SK-N-SH (cell line): ENCODE measurements at regions not wholly inside any gene's neighbourhood (a gene's known extent, or its start where the extent isn't known, plus 50 kb on each side); places are given as distances from the start of the nearest gene placed in this dataset.

ENCODE experiments used
- CTCF ChIA-PET: fragments of 300-600, 350-600 bp; formaldehyde crosslinking; extraction: SDS; loops from one replicate; lab custom pipeline; 2021; lab: Yijun Ruan, JAX
- POLR2A ChIA-PET: fragments of 350-600 bp; sonication (Branson Sonifier 250); formaldehyde crosslinking; extraction: SDS; loops from one replicate; lab custom pipeline; 2020; ENCODE audit warnings: antibody characterized with exemption, inconsistent platforms; lab: Yijun Ruan, JAX
- DNase-seq: peaks from one replicate; pipeline ENCODE4 v3.0.0; 2012
- H2AFZ ChIP-seq: fragments of 200-600 bp; sonication (generic); 2 replicates; pipeline ENCODE4 v1.8.1; 2016; ENCODE audit warnings: antibody characterized with exemption, mild to moderate bottlenecking, low read depth
- H3F3A ChIP-seq: fragments of 200-600 bp; sonication (generic); replicated peaks from 2 replicates; pipeline ENCODE3; 2016; ENCODE audit warnings: antibody characterized with exemption, mild to moderate bottlenecking; ENCODE audit not compliant: insufficient read depth
- H3K27ac ChIP-seq, 2 experiments: fragments of 200-500 bp in 1 of 2; fragments of 200-600 bp in 1 of 2; sonication (Bioruptor generic) in 1 of 2; sonication (generic), shearing (Covaris generic) in 1 of 2; 2 replicates each; pipeline versions ENCODE4 v1.5.1 to v1.6.1; 2014 to 2016; ENCODE audit warnings: low read depth in 2 of 2, inconsistent platforms in 1 of 2, low read length in 1 of 2, mild to moderate bottlenecking in 1 of 2, mixed read lengths in 1 of 2
- H3K27me3 ChIP-seq: fragments of 200-600 bp; sonication (generic), shearing (Covaris generic); 2 replicates; pipeline ENCODE4 v1.6.1; 2016; ENCODE audit warnings: mixed run types; ENCODE audit not compliant: insufficient read depth
- H3K36me3 ChIP-seq, 2 experiments: fragments of 200-500 bp in 1 of 2; fragments of 200-600 bp in 1 of 2; sonication (Bioruptor generic) in 1 of 2; sonication (generic) in 1 of 2; replicated peaks in 1 of 2; 2 replicates each; pipeline versions ENCODE3 to v1.5.1; 2014 to 2016; ENCODE audit warnings: low read length in 1 of 2, mild to moderate bottlenecking in 1 of 2; ENCODE audit not compliant: insufficient read depth in 2 of 2, control insufficient read depth in 1 of 2
- H3K4me1 ChIP-seq, 2 experiments: fragments of 200-500 bp in 1 of 2; fragments of 200-600 bp in 1 of 2; sonication (Bioruptor generic) in 1 of 2; sonication (generic), shearing (Covaris generic) in 1 of 2; 2 replicates each; pipeline versions ENCODE4 v1.5.1 to v1.6.1; 2014 to 2016; ENCODE audit warnings: low read depth in 1 of 2, low read length in 1 of 2, mixed run types in 1 of 2; ENCODE audit not compliant: insufficient read depth in 2 of 2, control insufficient read depth in 1 of 2
- H3K4me2 ChIP-seq: fragments of 200-600 bp; sonication (generic), shearing (Covaris generic); 2 replicates; pipeline ENCODE4 v1.6.1; 2017; ENCODE audit warnings: mixed run types
- H3K4me3 ChIP-seq, 2 experiments: fragments of 200-500 bp in 1 of 2; fragments of 200-600 bp in 1 of 2; sonication (Bioruptor generic) in 1 of 2; sonication (generic), shearing (Covaris generic) in 1 of 2; 2 replicates each; pipeline versions ENCODE4 v1.5.1 to v1.8.1; 2014 to 2016; ENCODE audit warnings: low read depth in 2 of 2, inconsistent platforms in 1 of 2, low read length in 1 of 2, mild to moderate bottlenecking in 1 of 2, mixed read lengths in 1 of 2, moderate library complexity in 1 of 2
- H3K79me2 ChIP-seq: fragments of 200-600 bp; sonication (generic); 2 replicates; pipeline ENCODE4 v1.8.1; 2017; ENCODE audit warnings: mild to moderate bottlenecking; ENCODE audit not compliant: insufficient read depth
- H3K9ac ChIP-seq: fragments of 200-600 bp; sonication (generic); 2 replicates; pipeline ENCODE4 v1.6.1; 2017; ENCODE audit warnings: mixed run types
- H3K9me2 ChIP-seq: fragments of 200-600 bp; sonication (generic); 2 replicates; pipeline ENCODE4 v1.6.1; 2017; ENCODE audit warnings: mixed run types
- H3K9me3 ChIP-seq: fragments of 200-600 bp; sonication (generic); 2 replicates; pipeline ENCODE4 v1.6.1; 2017; ENCODE audit warnings: mixed run types, mild to moderate bottlenecking, moderate library complexity
- H4K20me1 ChIP-seq: fragments of 200-600 bp; sonication (generic); 2 replicates; pipeline ENCODE4 v1.6.1; 2017; ENCODE audit warnings: mild to moderate bottlenecking, mixed run types; ENCODE audit not compliant: insufficient read depth
- ELF1 ChIP-seq: IDR thresholded peaks from 2 replicates; pipeline ENCODE4 v1.4.0; 2012
- GATA2 ChIP-seq: sonication (generic); formaldehyde crosslinking; IDR thresholded peaks from 2 replicates; pipeline ENCODE4 v1.5.0; 2020; ENCODE audit warnings: mild to moderate bottlenecking, missing genetic modification reagents
- MXI1 ChIP-seq: IDR thresholded peaks from 2 replicates; pipeline ENCODE4 v1.6.1; 2012; ENCODE audit warnings: mild to moderate bottlenecking, low read depth, low read length, improper control_type of control experiment
- NFIC ChIP-seq: IDR thresholded peaks from 2 replicates; pipeline ENCODE4 v1.4.0; 2012; ENCODE audit warnings: borderline replicate concordance
- POLR2AphosphoS5 ChIP-seq: IDR thresholded peaks from 2 replicates; pipeline ENCODE4 v1.6.1; 2012; ENCODE audit warnings: low read depth, low read length
- RXRA ChIP-seq: IDR thresholded peaks from 2 replicates; pipeline ENCODE4 v1.4.0; 2012; ENCODE audit warnings: low read depth, mild to moderate bottlenecking, borderline replicate concordance
- TCF12 ChIP-seq: IDR thresholded peaks from 2 replicates; pipeline ENCODE4 v1.4.0; 2012
- TEAD4 ChIP-seq: IDR thresholded peaks from 2 replicates; pipeline ENCODE4 v1.4.0; 2012; ENCODE audit warnings: mild to moderate bottlenecking, borderline replicate concordance; ENCODE audit not compliant: insufficient read depth
- YY1 ChIP-seq: IDR thresholded peaks from 2 replicates; pipeline ENCODE4 v1.4.0; 2012; ENCODE audit warnings: low read depth, mild to moderate bottlenecking
- WGBS: methylation state at CpG from one replicate; pipeline ENCODE4 v1.1.6; 2017; ENCODE audit warnings: low lambda C conversion rate; 5-methylcytosine and 5-hydroxymethylcytosine counted together
- TF ChIP-seq, protein P1 (sequence below): IDR thresholded peaks from 2 replicates; pipeline ENCODE4 v1.4.0; 2012; ENCODE audit warnings: low read depth, borderline replicate concordance
- TF ChIP-seq, protein P2 (sequence below): IDR thresholded peaks from 2 replicates; pipeline ENCODE4 v1.4.0; 2012; ENCODE audit warnings: low read depth
- TF ChIP-seq, protein P3 (sequence below): IDR thresholded peaks from 2 replicates; pipeline ENCODE4 v1.4.0; 2012; ENCODE audit warnings: low read depth, borderline replicate concordance
- TF ChIP-seq, protein P4 (sequence below): fragments of 150-350 bp; IDR thresholded peaks from 2 replicates; pipeline ENCODE4 v1.6.1; 2016; ENCODE audit warnings: mild to moderate bottlenecking, low read depth, low read length
- TF ChIP-seq, protein P5 (sequence below): IDR thresholded peaks from 2 replicates; pipeline ENCODE4; 2012

DNA sequence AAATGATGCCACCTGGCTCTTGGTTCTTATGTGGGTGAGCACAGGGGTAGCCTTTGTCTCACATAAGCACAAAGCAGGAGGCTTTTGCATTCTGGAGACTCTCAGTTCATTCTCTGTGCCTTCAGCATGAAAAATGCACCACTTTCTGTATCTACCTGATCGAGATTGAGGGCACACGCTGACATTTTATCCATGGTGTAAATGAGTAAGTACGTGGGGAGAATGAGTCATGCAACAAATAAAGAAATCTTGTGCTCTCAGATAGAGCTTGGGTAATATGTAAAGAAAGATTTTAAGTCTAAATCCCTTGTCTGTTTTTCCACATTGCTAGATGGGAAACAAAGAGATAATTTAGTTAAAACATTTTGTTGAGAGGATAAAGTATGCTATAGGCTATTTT is 607.2 kb upstream of the WWC1 start:
- Histone ChIP-seq H3F3A (no peaks in the 10 kb centered on the region), H3K4me1 (no peaks in the 10 kb centered on the region), H4K20me1 (no peaks in the 10 kb centered on the region), H3K9ac (no peak overlapping the region), H3K9me2 (no peaks in the 10 kb centered on the region), H3K27me3 (no peaks in the 10 kb centered on the region), H3K4me3 (no peak overlapping the region), H3K36me3 (no peaks in the 10 kb centered on the region), H2AFZ (no peak overlapping the region), H3K27ac (no peak overlapping the region), H3K79me2 (no peaks in the 10 kb centered on the region), H3K4me2 (no peak overlapping the region), H3K9me3 (no peaks in the 10 kb centered on the region)
- DNase-seq = no peak
- TF ChIP-seq TCF12 (no peak), NFIC (no peak), RXRA (no peak), ELF1 (no peak), YY1 (no peak), GATA2 (no peak), POLR2AphosphoS5 (no peak), MXI1 (no peak), TEAD4 (no peak)
- TF ChIP-seq, protein P1, sequence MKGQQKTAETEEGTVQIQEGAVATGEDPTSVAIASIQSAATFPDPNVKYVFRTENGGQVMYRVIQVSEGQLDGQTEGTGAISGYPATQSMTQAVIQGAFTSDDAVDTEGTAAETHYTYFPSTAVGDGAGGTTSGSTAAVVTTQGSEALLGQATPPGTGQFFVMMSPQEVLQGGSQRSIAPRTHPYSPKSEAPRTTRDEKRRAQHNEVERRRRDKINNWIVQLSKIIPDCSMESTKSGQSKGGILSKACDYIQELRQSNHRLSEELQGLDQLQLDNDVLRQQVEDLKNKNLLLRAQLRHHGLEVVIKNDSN = no peak
- TF ChIP-seq, protein P2, sequence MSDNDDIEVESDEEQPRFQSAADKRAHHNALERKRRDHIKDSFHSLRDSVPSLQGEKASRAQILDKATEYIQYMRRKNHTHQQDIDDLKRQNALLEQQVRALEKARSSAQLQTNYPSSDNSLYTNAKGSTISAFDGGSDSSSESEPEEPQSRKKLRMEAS = no peak
- TF ChIP-seq, protein P3, sequence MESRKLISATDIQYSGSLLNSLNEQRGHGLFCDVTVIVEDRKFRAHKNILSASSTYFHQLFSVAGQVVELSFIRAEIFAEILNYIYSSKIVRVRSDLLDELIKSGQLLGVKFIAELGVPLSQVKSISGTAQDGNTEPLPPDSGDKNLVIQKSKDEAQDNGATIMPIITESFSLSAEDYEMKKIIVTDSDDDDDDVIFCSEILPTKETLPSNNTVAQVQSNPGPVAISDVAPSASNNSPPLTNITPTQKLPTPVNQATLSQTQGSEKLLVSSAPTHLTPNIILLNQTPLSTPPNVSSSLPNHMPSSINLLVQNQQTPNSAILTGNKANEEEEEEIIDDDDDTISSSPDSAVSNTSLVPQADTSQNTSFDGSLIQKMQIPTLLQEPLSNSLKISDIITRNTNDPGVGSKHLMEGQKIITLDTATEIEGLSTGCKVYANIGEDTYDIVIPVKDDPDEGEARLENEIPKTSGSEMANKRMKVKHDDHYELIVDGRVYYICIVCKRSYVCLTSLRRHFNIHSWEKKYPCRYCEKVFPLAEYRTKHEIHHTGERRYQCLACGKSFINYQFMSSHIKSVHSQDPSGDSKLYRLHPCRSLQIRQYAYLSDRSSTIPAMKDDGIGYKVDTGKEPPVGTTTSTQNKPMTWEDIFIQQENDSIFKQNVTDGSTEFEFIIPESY = no peak
- TF ChIP-seq, protein P4, sequence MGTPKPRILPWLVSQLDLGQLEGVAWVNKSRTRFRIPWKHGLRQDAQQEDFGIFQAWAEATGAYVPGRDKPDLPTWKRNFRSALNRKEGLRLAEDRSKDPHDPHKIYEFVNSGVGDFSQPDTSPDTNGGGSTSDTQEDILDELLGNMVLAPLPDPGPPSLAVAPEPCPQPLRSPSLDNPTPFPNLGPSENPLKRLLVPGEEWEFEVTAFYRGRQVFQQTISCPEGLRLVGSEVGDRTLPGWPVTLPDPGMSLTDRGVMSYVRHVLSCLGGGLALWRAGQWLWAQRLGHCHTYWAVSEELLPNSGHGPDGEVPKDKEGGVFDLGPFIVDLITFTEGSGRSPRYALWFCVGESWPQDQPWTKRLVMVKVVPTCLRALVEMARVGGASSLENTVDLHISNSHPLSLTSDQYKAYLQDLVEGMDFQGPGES = no peak
- TF ChIP-seq, protein P5, sequence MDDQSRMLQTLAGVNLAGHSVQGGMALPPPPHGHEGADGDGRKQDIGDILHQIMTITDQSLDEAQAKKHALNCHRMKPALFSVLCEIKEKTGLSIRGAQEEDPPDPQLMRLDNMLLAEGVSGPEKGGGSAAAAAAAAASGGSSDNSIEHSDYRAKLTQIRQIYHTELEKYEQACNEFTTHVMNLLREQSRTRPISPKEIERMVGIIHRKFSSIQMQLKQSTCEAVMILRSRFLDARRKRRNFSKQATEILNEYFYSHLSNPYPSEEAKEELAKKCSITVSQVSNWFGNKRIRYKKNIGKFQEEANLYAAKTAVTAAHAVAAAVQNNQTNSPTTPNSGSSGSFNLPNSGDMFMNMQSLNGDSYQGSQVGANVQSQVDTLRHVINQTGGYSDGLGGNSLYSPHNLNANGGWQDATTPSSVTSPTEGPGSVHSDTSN = no peak
- POLR2A ChIA-PET = no interaction called here
- WGBS = 60% methylated on average over 3 of the region's 3 CpGs
- CTCF ChIA-PET = no interaction called here
